ENCODE measurements at regions not wholly inside any gene's neighbourhood (a gene's known extent, or its start where the extent isn't known, plus 50 kb on each side); places are given as distances from the start of the nearest gene placed in this dataset.
"Not testable (repeated sequence)": the region's sequence is repeated elsewhere in the genome, so short reads cannot be mapped to it uniquely, and the experiment has no call there.

GRCh38 chr4:84317513-84317912, 181.6 kb downstream of the NKX6-1 start:
- no peak for DNase-seq (ENCODE audit: extremely low spot score in 2 of 2)
- H3K9me3 ChIP-seq, result no peaks in the 10 kb centered on the region
- H3K4me1 ChIP-seq, result no peaks in the 10 kb centered on the region
- no peak overlapping the region for H3K4me3 ChIP-seq
- intact Hi-C loops (cut with DNase I), result no loop called here
- no peaks in the 10 kb centered on the region for H3K27me3 ChIP-seq
- no peak overlapping the region for H3K27ac ChIP-seq
- no peaks in the 10 kb centered on the region for H3K36me3 ChIP-seq
- TF ChIP-seq POLR2AphosphoS5 (IDR thresholded peaks at IDR 0.05; ENCODE audit: insufficient read depth in 1 of 2, low read depth in 1 of 2) (no peak), POLR2A (IDR thresholded peaks at IDR 0.05) (no peak), CTCF (IDR thresholded peaks at IDR 0.05) (no peak)

- Histone ChIP-seq H3K9me3 (no peaks in the 10 kb centered on the region), H3K4me3 (no peak overlapping the region), H3K36me3 (no peaks in the 10 kb centered on the region), H3K27me3 (no peaks in the 10 kb centered on the region), H3K27ac (no peak overlapping the region), H3K4me1 (no peaks in the 10 kb centered on the region)
- intact Hi-C loops (cut with DNase I), result no loop called here
- DNase-seq (ENCODE audit: extremely low spot score in 2 of 2), result no peak
- TF ChIP-seq POLR2A (IDR thresholded peaks at IDR 0.05) (no peak), POLR2AphosphoS5 (IDR thresholded peaks at IDR 0.05; ENCODE audit: insufficient read depth in 1 of 2, low read depth in 1 of 2) (no peak), CTCF (IDR thresholded peaks at IDR 0.05) (no peak)
Measured at GRCh38 chr4:84312426-84313012, 186.6 kb downstream of the NKX6-1 start.

GRCh38 chr4:84309191-84309590, 189.9 kb downstream of the NKX6-1 start:
- intact Hi-C loops (cut with DNase I), result no loop called here
- Histone ChIP-seq H3K9me3 (no peaks in the 10 kb centered on the region), H3K36me3 (no peaks in the 10 kb centered on the region), H3K27ac (no peak overlapping the region), H3K27me3 (no peaks in the 10 kb centered on the region), H3K4me3 (no peak overlapping the region), H3K4me1 (no peaks in the 10 kb centered on the region)
- no peak for DNase-seq (ENCODE audit: extremely low spot score in 2 of 2)
- TF ChIP-seq POLR2A (IDR thresholded peaks at IDR 0.05) (no peak), CTCF (IDR thresholded peaks at IDR 0.05) (no peak), POLR2AphosphoS5 (IDR thresholded peaks at IDR 0.05; ENCODE audit: insufficient read depth in 1 of 2, low read depth in 1 of 2) (no peak)

- H3K4me3 ChIP-seq; H3K27ac ChIP-seq; DNase-seq (ENCODE audit: extremely low spot score in 2 of 2); H3K27me3 ChIP-seq; H3K4me1 ChIP-seq; intact Hi-C loops (cut with DNase I); H3K36me3 ChIP-seq; H3K9me3 ChIP-seq: not testable (repeated sequence)
Measured at GRCh38 chr4:84298719-84299254, 200.3 kb downstream of the NKX6-1 start.

- Histone ChIP-seq H3K27ac (no peak overlapping the region), H3K36me3 (no peaks in the 10 kb centered on the region), H3K27me3 (no peaks in the 10 kb centered on the region), H3K9me3 (no peaks in the 10 kb centered on the region), H3K4me1 (no peaks in the 10 kb centered on the region), H3K4me3 (no peak overlapping the region)
- no peak for DNase-seq (ENCODE audit: extremely low spot score in 2 of 2)
- intact Hi-C loops (cut with DNase I), result no loop called here
- no peak for TF ChIP-seq CTCF (IDR thresholded peaks at IDR 0.05)
- no peak for TF ChIP-seq POLR2A (IDR thresholded peaks at IDR 0.05)
- no peak for TF ChIP-seq POLR2AphosphoS5 (IDR thresholded peaks at IDR 0.05; ENCODE audit: insufficient read depth in 1 of 2, low read depth in 1 of 2)
Measured at GRCh38 chr4:84298023-84298718, 200.9 kb downstream of the NKX6-1 start.

Measured in vagina (tissue), 2 donors.